IPS DF 6.9 (cell line): ENCODE measurements at regions not wholly inside any gene's neighbourhood (a gene's known extent, or its start where the extent isn't known, plus 50 kb on each side); places are given as distances from the start of the nearest gene placed in this dataset.
"Not testable (repeated sequence)": the region's sequence is repeated elsewhere in the genome, so short reads cannot be mapped to it uniquely, and the experiment has no call there.

Source experiments
- DNase-seq: peaks from one replicate; pipeline ENCODE4 v3.0.0-alpha.2; 2013; ENCODE audit warnings: low read depth, low spot score
- H3K27ac ChIP-seq: one replicate; pipeline ENCODE4 v1.5.1; 2013; ENCODE audit warnings: low read length, control low read depth
- H3K27me3 ChIP-seq: 2 replicates; pipeline ENCODE4 v1.6.1; 2013; ENCODE audit warnings: mild to moderate bottlenecking, low read length; ENCODE audit not compliant: control insufficient read depth, insufficient read depth
- H3K36me3 ChIP-seq: 2 replicates; pipeline ENCODE4 v1.6.1; 2013; ENCODE audit warnings: low read length; ENCODE audit not compliant: control insufficient read depth, insufficient read depth
- H3K4me1 ChIP-seq: 2 replicates; pipeline ENCODE4 v1.6.1; 2013; ENCODE audit warnings: low read length; ENCODE audit not compliant: control insufficient read depth, insufficient read depth
- H3K4me3 ChIP-seq: 2 replicates; pipeline ENCODE4 v1.5.1; 2013; ENCODE audit warnings: mild to moderate bottlenecking, low read length
- H3K9me3 ChIP-seq: 2 replicates; pipeline ENCODE4 v1.6.1; 2013; ENCODE audit warnings: low read length, inconsistent platforms; ENCODE audit not compliant: control insufficient read depth, insufficient read depth
- WGBS: extraction: QIAGEN DNeasy Blood & Tissue Kit; methylation state at CpG from one replicate; pipeline ENCODE4 v1.1.7; 2013; ENCODE audit warnings: mixed read lengths, missing lambda C conversion rate; ENCODE audit not compliant: insufficient read length, insufficient coverage; 5-methylcytosine and 5-hydroxymethylcytosine counted together

DNA sequence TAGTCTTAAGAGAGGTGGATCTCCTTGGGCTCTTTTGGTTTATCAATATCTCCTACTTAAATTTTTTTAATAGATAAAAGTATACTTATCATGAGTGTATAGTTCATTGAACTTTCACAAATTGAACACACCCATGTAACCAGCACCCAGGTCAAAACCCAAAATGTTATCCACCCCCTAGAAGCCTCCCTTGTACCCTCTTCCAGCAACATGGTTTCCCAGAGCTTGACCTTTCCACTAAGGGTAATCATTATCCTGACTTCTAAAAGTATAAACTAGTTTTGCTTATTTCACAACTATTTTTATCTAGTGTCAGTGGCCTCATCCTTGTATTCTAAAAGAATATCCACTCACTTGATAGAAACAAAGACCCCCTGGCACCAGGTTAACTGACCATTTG is 106.8 kb downstream of the MDH1 start:
- Histone ChIP-seq H3K9me3 (no peaks in the 10 kb centered on the region), H3K4me3 (no peak overlapping the region), H3K4me1 (peaks cover 3% of the 10 kb centered on the region; the same call in 1 of the 2 replicates), H3K27ac (no peak overlapping the region), H3K27me3 (no peaks in the 10 kb centered on the region), H3K36me3 (no peaks in the 10 kb centered on the region)
- DNase-seq, result no peak

GRCh38 chr2:63696496-63696895 is 107.7 kb downstream of the MDH1 start:
- Histone ChIP-seq H3K27ac (no peak overlapping the region), H3K36me3 (no peaks in the 10 kb centered on the region), H3K27me3 (no peaks in the 10 kb centered on the region), H3K4me3 (no peak overlapping the region), H3K9me3 (no peaks in the 10 kb centered on the region), H3K4me1 (peaks cover 3% of the 10 kb centered on the region; the same call in 1 of the 2 replicates)
- WGBS, result no CpG with 5 or more reads among the region's 1 CpG
- DNase-seq, result no peak

GRCh38 chr2:63697160-63697559 is 108.4 kb downstream of the MDH1 start:
- Histone ChIP-seq H3K27ac (no peak overlapping the region), H3K4me1 (peaks cover 3% of the 10 kb centered on the region; the same call in 1 of the 2 replicates), H3K4me3 (no peak overlapping the region), H3K36me3 (no peaks in the 10 kb centered on the region), H3K27me3 (no peaks in the 10 kb centered on the region), H3K9me3 (no peaks in the 10 kb centered on the region)
- no peak for DNase-seq
- no CpG with 5 or more reads among the region's 4 CpGs for WGBS

DNA sequence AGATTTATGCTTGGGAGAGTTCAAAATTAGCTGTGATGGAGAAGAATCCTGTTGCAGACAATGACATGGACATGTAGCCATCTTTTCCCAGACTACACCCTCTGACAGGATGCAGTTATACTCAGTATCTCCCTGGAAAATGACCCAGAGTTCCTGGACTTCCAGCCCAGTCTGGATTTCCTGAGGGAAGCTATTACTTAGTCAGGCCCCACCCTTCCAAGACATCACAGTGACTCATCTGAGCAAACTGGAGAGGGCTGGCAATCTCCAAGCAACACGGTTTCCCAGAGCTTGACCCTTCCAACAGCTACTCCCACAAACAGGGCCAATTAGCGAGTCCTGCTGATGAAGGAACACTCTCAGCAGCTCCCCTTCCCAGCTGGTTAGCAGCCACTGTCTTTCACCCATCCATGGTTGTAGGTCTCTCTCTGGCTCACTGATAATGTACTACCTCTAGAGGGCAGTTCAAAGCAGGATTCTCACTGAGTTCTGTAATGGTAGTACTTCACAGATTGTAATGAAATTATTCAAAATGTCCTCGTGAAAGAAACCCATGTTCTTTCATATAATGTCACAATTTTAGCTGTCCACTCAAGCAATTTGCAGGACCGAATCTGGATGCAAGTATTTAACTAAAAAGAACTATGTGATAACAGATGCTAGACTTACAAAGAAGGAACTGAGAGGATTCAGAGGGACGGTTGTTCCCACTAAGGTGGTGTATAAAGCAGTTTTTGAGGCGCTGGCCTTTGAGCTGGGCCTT is 110.2 kb downstream of the MDH1 start:
- DNase-seq, result peak; percentile 43
- H3K27me3 ChIP-seq, result no peaks in the 10 kb centered on the region
- H3K4me1 ChIP-seq, result peaks cover 3% of the 10 kb centered on the region; the same call in 1 of the 2 replicates
- H3K9me3 ChIP-seq, result no peaks in the 10 kb centered on the region
- WGBS, result no CpG with 5 or more reads among the region's 6 CpGs
- no peak overlapping the region for H3K4me3 ChIP-seq
- H3K36me3 ChIP-seq, result no peaks in the 10 kb centered on the region
- H3K27ac ChIP-seq, result no peak overlapping the region

DNA sequence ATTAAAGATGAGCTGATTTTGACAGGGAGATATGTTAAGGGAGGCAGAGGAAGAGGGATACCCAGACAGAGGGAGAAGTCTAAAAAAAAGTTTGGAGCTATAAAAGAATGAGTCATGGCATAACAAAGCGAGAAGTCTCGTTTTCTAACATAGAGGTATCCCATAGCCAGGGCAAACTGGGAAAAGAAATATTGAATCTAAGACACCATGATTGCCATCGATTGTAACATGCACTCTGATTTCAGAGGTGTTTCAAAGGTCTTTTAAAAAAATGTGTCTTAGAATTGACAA is 110.7 kb downstream of the MDH1 start:
- H3K9me3 ChIP-seq, result no peaks in the 10 kb centered on the region
- H3K27me3 ChIP-seq, result no peaks in the 10 kb centered on the region
- peaks cover 3% of the 10 kb centered on the region; the same call in 1 of the 2 replicates for H3K4me1 ChIP-seq
- DNase-seq, result no peak
- no CpG with 5 or more reads among the region's 3 CpGs for WGBS
- no peak overlapping the region for H3K27ac ChIP-seq
- no peaks in the 10 kb centered on the region for H3K36me3 ChIP-seq
- no peak overlapping the region for H3K4me3 ChIP-seq

GRCh38 chr2:63700271-63700670 is 111.5 kb downstream of the MDH1 start:
- no peak overlapping the region for H3K27ac ChIP-seq
- no CpG with 5 or more reads among the region's 3 CpGs for WGBS
- H3K9me3 ChIP-seq, result no peaks in the 10 kb centered on the region
- no peak for DNase-seq
- no peak overlapping the region for H3K4me3 ChIP-seq
- no peaks in the 10 kb centered on the region for H3K36me3 ChIP-seq
- peaks cover 3% of the 10 kb centered on the region; the same call in 1 of the 2 replicates for H3K4me1 ChIP-seq
- no peaks in the 10 kb centered on the region for H3K27me3 ChIP-seq

GRCh38 chr2:63701406-63701805 is 112.6 kb downstream of the MDH1 start:
- DNase-seq, result no peak

GRCh38 chr2:63706084-63706483 is 117.3 kb downstream of the MDH1 start:
- not testable (repeated sequence) for H3K36me3 ChIP-seq, H3K4me3 ChIP-seq, DNase-seq, H3K27ac ChIP-seq, H3K27me3 ChIP-seq, H3K4me1 ChIP-seq, H3K9me3 ChIP-seq
- no CpG with 5 or more reads among the region's 3 CpGs for WGBS

More at GRCh38 chr2:63701406-63701805, 112.6 kb downstream of the MDH1 start:
- H3K27me3 ChIP-seq, result no peaks in the 10 kb centered on the region
- no peak overlapping the region for H3K4me3 ChIP-seq
- peaks cover 3% of the 10 kb centered on the region; the same call in 1 of the 2 replicates for H3K4me1 ChIP-seq
- no peak overlapping the region for H3K27ac ChIP-seq
- no peaks in the 10 kb centered on the region for H3K36me3 ChIP-seq
- no peaks in the 10 kb centered on the region for H3K9me3 ChIP-seq

DNA sequence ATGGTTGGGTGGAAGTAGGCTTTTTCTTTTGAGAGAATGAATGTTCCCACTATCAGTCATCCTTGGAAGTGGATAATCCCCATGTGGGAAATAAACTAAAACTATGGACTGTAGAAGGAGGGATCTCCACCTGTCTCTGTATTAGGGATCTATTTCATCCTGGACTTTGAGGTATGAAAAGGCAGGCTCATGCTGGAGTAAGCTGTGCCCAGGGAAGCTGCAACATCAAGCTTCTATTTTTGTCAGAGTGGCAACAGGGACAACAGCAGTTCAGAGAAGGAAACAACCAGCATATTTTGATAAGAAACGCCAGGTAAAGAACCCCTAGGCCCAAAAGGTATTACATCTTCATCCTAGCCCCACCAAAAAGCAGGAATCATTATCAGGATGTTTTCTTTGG is 122.0 kb downstream of the MDH1 start:
- no peak for DNase-seq
- H3K4me1 ChIP-seq, result no peaks in the 10 kb centered on the region
- H3K36me3 ChIP-seq, result no peaks in the 10 kb centered on the region
- no peaks in the 10 kb centered on the region for H3K27me3 ChIP-seq
- no CpG with 5 or more reads among the region's 1 CpG for WGBS
- no peaks in the 10 kb centered on the region for H3K9me3 ChIP-seq
- H3K27ac ChIP-seq, result no peak overlapping the region
- H3K4me3 ChIP-seq, result no peak overlapping the region

- no peaks in the 10 kb centered on the region for H3K4me1 ChIP-seq
- DNase-seq, result no peak
- H3K27me3 ChIP-seq, result no peaks in the 10 kb centered on the region
- H3K9me3 ChIP-seq, result no peaks in the 10 kb centered on the region
- H3K4me3 ChIP-seq, result no peak overlapping the region
- WGBS, result no CpG with 5 or more reads among the region's 2 CpGs
- no peaks in the 10 kb centered on the region for H3K36me3 ChIP-seq
- no peak overlapping the region for H3K27ac ChIP-seq
Measured at GRCh38 chr2:63712748-63713147, 124.0 kb downstream of the MDH1 start.

DNA sequence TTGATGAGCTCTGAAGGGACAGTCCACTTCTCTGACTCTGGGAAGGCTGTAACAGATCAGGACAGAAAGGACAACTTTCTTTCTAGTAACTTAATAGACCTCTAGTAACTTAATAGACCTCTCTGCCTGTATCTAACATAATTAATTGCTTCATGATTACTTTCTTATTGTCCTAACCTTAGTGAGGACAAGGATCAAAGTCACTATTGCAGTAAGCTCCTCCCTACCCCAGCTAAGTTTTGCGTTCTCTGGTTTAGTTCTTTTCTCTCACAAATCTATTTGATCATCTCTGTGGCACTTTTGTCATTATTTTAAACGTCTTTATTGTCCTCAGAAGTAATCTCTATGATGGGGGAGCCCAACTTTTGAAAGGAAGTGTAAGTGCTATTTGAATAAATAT is 125.5 kb upstream of the UGP2 start:
- no peak for DNase-seq
- WGBS, result no CpG with 5 or more reads among the region's 2 CpGs
- H3K9me3 ChIP-seq, result no peaks in the 10 kb centered on the region

More for the DNA sequence above, 125.5 kb upstream of the UGP2 start:
- Histone ChIP-seq H3K36me3 (no peaks in the 10 kb centered on the region), H3K4me1 (no peaks in the 10 kb centered on the region), H3K4me3 (no peak overlapping the region), H3K27me3 (no peaks in the 10 kb centered on the region), H3K27ac (no peak overlapping the region)
